ENCODE measurements at regions not wholly inside any gene's neighbourhood (a gene's known extent, or its start where the extent isn't known, plus 50 kb on each side); places are given as distances from the start of the nearest gene placed in this dataset.

DNA sequence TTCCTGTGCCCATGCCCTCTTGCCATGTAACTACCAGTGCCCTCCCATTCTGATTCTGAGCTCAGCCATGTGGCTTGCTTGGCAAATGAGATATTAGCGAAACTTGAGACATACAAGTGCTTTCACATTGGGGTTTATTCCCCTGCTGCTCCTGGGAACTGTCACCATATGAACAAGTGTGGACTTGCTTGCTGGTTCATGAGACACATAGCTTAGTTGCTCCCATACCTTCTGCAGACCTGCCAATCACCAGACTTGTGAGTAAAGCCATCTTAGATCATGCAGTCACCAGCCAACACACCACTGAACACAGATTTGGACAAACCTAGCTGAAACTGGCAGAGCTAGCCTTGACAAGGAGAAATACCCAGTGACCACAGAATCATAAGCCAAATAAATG, 155.1 kb downstream of the SS18 start:
- TF ChIP-seq, protein P1, sequence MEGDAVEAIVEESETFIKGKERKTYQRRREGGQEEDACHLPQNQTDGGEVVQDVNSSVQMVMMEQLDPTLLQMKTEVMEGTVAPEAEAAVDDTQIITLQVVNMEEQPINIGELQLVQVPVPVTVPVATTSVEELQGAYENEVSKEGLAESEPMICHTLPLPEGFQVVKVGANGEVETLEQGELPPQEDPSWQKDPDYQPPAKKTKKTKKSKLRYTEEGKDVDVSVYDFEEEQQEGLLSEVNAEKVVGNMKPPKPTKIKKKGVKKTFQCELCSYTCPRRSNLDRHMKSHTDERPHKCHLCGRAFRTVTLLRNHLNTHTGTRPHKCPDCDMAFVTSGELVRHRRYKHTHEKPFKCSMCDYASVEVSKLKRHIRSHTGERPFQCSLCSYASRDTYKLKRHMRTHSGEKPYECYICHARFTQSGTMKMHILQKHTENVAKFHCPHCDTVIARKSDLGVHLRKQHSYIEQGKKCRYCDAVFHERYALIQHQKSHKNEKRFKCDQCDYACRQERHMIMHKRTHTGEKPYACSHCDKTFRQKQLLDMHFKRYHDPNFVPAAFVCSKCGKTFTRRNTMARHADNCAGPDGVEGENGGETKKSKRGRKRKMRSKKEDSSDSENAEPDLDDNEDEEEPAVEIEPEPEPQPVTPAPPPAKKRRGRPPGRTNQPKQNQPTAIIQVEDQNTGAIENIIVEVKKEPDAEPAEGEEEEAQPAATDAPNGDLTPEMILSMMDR (IDR thresholded peaks at IDR 0.05): no peak
- TF ChIP-seq POLR2A (IDR thresholded peaks at IDR 0.05) (no peak), EP300 (IDR thresholded peaks at IDR 0.05) (no peak)

All from ovary (tissue), 3 donors.